Right lobe of liver (tissue), 4 donors: ENCODE measurements at regions not wholly inside any gene's neighbourhood (a gene's known extent, or its start where the extent isn't known, plus 50 kb on each side); places are given as distances from the start of the nearest gene placed in this dataset.
A peak's percentile ranks its signal among the peaks of the same experiment; 100 is the strongest.

Experiments used
- CTCF ChIP-seq, 4 donors: fragments of 200-600 bp in 3 of 4; fragments of 450-650 bp in 1 of 4; IDR thresholded peaks; one replicate each; pipeline versions ENCODE4 v1.5.1 to v1.8.0; 2016 to 2022; ENCODE audit warnings: antibody characterized with exemption in 4 of 4, mild to moderate bottlenecking in 2 of 4
- POLR2A ChIP-seq: fragments of 450-650 bp; IDR thresholded peaks from one replicate; pipeline ENCODE4 v1.6.1; 2017; ENCODE audit warnings: antibody characterized with exemption, mild to moderate bottlenecking
- donor health status: DM: no; HTN: no; CAD: no.
- donor health status: DM: no; HTN: no; CAD: no.
- donor health status: DM: no; HTN: yes; CAD: no.

- TF ChIP-seq CTCF (IDR thresholded peaks at IDR 0.05) (peak in 2 of 4 donors; percentile 14 to 16), POLR2A (no peak)
These were observed 858.7 kb downstream of the CCSER2 start for GRCh38 chr10:85187047-85187446.
